ENCODE measurements at regions not wholly inside any gene's neighbourhood (a gene's known extent, or its start where the extent isn't known, plus 50 kb on each side); places are given as distances from the start of the nearest gene placed in this dataset.

DNA sequence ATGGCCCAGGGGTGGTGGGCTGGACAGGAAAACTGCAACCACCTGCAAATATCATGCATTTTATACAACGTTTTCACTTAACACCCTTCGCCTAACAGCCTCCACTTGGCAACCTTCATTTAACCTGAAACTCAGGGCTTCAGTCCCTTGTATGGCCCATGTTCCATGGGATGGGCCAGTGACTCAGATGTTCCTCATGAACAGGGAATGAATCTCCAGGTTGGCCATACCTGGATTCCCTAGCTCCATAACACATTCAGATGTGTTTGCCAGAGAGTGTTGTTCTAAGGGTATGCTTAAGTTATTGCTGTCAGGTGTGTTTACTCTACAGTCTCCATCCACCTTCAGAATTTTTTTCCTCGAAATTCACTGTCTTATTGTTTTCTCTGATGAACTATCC is 316.9 kb downstream of the JRKL start:
- intact Hi-C loops (cut with DNase I), result no loop called here
- WGBS, 2 donors, result 66 to 74% methylated on average over 3 of the region's 3 CpGs

GRCh38 chr11:96707273-96707672 is 317.5 kb downstream of the JRKL start:
- intact Hi-C loops (cut with DNase I), result no loop called here
- H3K4me1 ChIP-seq, result no peaks in the 10 kb centered on the region
- H3K27me3 ChIP-seq, result no peaks in the 10 kb centered on the region
- H3K9me3 ChIP-seq, result no peaks in the 10 kb centered on the region
- no peak overlapping the region for H3K4me3 ChIP-seq (replicated peaks in 1 of 3)
- H3K27ac ChIP-seq, result no peak overlapping the region
- no peaks in the 10 kb centered on the region for H3K36me3 ChIP-seq
- no peak for TF ChIP-seq POLR2A (IDR thresholded peaks at IDR 0.05)
- TF ChIP-seq CTCF (IDR thresholded peaks at IDR 0.05), result no peak
- DNase-seq, result no peak

More for the DNA sequence above, 316.9 kb downstream of the JRKL start:
- DNase-seq, result no peak
- no peak overlapping the region for H3K27ac ChIP-seq
- H3K36me3 ChIP-seq, result no peaks in the 10 kb centered on the region
- H3K4me1 ChIP-seq, result no peaks in the 10 kb centered on the region
- H3K27me3 ChIP-seq, result no peaks in the 10 kb centered on the region
- no peak for TF ChIP-seq CTCF (IDR thresholded peaks at IDR 0.05)
- no peak overlapping the region for H3K4me3 ChIP-seq (replicated peaks in 1 of 3)
- H3K9me3 ChIP-seq, result no peaks in the 10 kb centered on the region

DNA sequence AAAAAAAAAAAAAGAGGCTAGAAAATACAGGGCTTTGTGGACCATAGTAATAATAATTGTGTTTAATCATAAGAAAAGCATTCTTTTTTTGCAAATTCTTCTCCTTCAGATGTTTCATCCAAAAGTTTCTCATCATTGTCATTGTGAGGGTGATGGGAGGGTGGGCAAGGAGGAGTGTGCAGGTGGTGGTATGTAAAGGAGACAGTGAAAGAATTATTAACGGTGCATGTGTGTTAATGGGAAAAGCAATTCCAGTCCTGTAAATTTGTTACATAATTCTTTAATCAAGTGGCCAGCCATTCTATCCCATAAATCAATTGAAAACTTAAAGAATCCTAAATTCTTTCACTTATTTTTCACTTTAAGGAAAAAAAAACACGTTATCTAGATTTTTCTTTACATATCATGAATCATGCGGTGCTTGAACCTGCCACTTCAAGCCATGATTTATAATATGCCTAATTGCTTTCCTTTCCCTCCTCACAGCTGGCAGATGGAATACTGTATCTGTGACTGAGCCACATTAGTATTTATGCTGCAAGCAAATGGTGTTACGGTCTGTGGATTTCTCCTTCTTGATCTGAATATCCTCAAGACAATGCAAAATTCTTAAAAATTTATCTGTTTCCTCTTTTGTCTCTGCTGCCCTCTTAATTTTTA is 318.5 kb downstream of the JRKL start:
- Histone ChIP-seq H3K36me3 (no peaks in the 10 kb centered on the region), H3K4me3 (replicated peaks in 1 of 3) (no peak overlapping the region), H3K4me1 (no peaks in the 10 kb centered on the region), H3K27ac (no peak overlapping the region), H3K9me3 (no peaks in the 10 kb centered on the region), H3K27me3 (no peaks in the 10 kb centered on the region)
- TF ChIP-seq CTCF (IDR thresholded peaks at IDR 0.05) (no peak), POLR2A (IDR thresholded peaks at IDR 0.05) (no peak)
- intact Hi-C loops (cut with DNase I), result no loop called here
- no peak for DNase-seq
- 66 to 76% methylated on average over 4 of the region's 4 CpGs for WGBS, 2 donors

DNA sequence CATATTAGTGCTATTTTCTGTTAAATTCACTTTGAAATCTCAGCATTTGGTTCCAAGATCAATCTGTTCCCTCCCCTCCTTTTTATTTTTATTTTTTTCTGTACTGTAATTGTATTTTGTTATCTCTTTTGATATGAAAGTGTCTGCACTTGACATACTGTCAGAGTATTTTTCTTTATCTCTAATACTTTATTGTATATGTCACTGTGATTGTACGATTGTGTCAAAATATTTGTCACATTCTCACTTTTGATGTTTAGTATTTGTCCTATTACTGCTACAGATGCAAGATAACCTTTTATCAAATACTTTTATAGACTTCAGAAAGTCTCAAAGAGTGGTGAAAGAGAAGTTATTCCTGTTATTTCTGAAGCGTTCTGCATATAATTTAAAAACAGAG is 323.5 kb downstream of the JRKL start:
- Histone ChIP-seq H3K27ac (no peak overlapping the region), H3K27me3 (no peaks in the 10 kb centered on the region), H3K4me3 (replicated peaks in 1 of 3) (no peak overlapping the region), H3K9me3 (no peaks in the 10 kb centered on the region), H3K4me1 (no peaks in the 10 kb centered on the region), H3K36me3 (no peaks in the 10 kb centered on the region)
- intact Hi-C loops (cut with DNase I), result no loop called here
- TF ChIP-seq CTCF (IDR thresholded peaks at IDR 0.05), result no peak
- TF ChIP-seq POLR2A (IDR thresholded peaks at IDR 0.05), result no peak
- 70 to 82% methylated on average over 2 of the region's 2 CpGs for WGBS, 2 donors
- DNase-seq, result no peak

GRCh38 chr11:96714689-96715088 is 324.9 kb downstream of the JRKL start:
- WGBS, 2 donors, result 89% methylated on average over 2 of the region's 2 CpGs
- Histone ChIP-seq H3K4me1 (no peaks in the 10 kb centered on the region), H3K4me3 (replicated peaks in 1 of 3) (no peak overlapping the region), H3K27ac (no peak overlapping the region), H3K27me3 (no peaks in the 10 kb centered on the region), H3K9me3 (no peaks in the 10 kb centered on the region), H3K36me3 (no peaks in the 10 kb centered on the region)
- intact Hi-C loops (cut with DNase I), result no loop called here
- TF ChIP-seq POLR2A (IDR thresholded peaks at IDR 0.05) (no peak), CTCF (IDR thresholded peaks at IDR 0.05) (no peak)
- no peak for DNase-seq
